NCI-H1694 (cell line): ENCODE measurements at regions not wholly inside any gene's neighbourhood (a gene's known extent, or its start where the extent isn't known, plus 50 kb on each side); places are given as distances from the start of the nearest gene placed in this dataset.
"Not testable (repeated sequence)": the region's sequence is repeated elsewhere in the genome, so short reads cannot be mapped to it uniquely, and the experiment has no call there.

Experiments
- DNase-seq: peaks from one replicate; lab custom pipeline; 2025; lab: John Stamatoyannopoulos, UW

DNA sequence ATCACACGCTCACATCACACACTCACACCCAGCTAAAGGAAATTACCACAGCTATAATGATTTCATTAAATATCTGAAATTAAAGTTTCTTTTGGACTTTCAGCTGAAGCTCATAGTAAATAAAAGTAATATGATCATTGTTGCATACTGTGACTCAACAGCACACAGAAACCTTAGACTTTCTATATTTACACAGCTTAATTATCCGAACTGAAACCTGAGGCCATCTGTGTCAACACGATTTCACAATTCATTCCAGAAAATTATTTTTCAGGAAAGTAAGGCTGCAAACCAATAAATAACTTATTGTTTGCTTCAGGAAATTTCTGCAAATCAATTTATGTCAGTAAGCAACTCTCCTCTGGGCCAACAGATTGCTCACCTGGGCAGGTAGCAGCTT is 1352.2 kb upstream of the CDH18 start:
- DNase-seq = peak; percentile 42

DNA sequence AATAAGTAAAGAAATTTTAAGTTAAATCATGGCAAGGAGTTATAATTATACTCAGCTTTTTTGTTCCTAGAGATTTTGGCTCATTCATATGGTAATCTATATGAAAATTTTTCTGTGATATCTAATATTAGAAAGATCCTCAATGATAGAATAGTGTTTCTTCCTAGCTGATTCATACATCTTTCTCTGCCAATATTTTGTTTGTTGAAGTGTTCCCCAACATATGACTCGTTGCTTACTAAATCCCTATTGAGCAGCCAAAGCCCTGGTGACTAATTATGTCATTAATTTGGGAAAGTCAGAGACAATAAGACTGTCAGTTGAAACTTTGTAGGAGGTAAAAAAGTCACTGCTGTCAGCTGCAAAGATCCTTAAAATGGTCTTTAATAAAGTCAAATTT is 1348.5 kb upstream of the CDH18 start:
- not testable (repeated sequence) for DNase-seq

DNA sequence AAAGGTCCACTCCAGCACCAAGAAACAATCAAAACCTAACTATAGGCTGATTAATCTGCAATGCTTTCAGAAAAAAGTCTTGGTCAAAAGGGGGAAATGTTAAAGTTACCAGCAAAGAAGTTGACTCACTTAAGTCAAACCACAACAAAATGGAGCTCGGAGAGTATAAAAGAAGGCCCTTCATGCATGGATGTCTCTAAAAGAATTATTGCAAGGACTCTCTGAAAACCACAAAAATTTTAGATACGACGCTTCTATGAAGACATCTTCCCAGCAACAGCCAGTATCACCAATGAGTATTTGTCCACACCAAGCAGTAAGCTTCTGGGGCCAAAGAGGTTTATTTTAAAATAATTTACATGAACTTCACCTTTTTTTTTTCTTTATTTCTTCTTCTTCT is 1327.4 kb upstream of the CDH18 start:
- DNase-seq = not testable (repeated sequence)

DNA sequence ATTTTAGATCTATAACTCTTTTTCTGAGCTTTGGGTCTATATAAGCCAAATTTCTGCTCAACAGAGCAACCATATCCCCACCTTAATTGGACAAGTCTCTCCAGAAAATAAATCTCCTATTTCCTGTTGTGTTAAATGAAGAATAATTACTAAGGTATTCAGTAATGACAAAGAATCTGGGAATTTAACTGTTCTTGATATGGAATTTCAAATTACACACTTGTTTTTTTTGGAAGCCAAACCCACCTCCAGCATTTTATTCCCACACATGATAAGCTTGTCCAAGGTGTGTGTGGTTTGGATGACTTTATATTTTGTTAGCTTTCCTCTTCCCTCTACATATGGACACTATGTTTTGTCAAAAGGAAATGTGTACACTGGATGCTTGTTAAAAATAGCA is 1313.2 kb upstream of the CDH18 start:
- DNase-seq = not testable (repeated sequence)

DNA sequence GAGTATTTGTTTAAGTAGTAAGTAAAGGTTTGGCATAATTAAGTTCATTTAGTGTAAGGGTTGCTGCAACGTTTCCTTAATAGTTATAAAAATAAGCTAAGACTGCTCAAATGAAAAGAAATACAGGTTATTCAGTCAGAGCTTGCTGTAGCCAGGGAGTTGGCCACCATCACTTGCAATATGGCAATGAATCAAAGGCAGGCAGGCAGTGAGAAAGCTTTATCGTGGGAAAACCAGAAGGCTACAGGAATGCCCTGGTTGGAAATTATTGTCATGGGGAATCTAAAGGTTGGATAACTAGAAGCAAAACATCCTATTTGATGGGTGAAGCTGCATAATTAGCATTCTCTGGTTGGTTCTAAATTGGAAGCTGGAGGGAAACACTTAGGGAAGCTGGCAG is 1286.4 kb upstream of the CDH18 start:
- not testable (repeated sequence) for DNase-seq

DNA sequence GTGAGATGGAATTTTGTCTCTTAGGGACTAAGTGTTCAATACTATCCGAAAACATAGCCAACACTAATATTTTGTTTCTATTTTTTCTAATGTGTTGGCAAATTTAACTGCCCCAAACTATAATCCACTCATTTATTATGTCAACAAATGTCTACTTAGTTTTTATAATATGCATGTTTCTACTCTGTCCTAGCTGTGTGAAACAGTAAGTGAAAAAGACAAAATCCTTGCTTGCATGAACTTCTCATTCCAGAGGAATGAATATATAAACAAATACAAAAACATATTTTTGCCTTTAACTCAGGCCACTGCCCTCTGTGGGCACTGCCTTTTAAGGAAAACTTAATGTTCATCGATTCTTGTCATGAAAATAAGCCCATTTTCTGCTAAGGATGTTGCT is 1275.4 kb upstream of the CDH18 start:
- DNase-seq = no peak

DNA sequence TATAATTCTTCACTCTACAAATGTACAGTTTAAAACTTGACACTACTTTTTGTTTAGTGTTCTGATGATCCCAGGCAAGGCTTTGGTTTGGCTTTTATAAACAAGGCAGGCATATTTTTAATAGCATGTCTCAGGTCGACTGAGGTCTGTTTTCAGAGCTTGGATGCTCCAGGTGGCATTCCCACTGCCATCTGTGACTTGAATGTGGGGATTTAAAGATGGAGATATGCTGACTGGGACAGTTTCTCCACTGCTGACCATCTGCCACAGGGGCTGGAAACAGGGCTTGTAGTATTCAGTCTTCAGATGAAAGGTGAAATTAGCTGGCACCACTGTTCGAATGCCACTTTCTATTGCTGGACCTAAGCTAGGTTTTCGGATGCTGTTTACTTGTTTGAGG is 1266.2 kb upstream of the CDH18 start:
- DNase-seq = peak; percentile 93

DNA sequence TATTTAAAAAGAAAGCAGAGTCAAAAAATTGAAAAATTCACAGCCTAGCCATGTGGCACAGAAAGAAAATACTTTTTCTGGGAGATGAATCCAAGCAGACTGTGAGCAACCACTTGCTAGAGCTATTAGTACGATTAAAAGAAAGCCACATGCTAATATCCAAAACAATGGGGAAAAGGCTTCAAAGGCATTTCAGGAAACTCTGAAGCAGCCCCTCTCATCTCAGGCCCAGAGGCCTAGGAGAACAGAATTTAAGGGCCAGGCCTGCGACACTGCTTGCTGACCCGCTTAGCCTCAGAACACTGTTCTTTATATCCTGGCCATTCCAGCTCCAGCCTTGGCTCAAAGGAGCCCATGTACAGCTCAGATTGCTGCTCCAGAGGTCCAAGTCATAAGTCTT is 1257.0 kb upstream of the CDH18 start:
- DNase-seq = no peak

DNA sequence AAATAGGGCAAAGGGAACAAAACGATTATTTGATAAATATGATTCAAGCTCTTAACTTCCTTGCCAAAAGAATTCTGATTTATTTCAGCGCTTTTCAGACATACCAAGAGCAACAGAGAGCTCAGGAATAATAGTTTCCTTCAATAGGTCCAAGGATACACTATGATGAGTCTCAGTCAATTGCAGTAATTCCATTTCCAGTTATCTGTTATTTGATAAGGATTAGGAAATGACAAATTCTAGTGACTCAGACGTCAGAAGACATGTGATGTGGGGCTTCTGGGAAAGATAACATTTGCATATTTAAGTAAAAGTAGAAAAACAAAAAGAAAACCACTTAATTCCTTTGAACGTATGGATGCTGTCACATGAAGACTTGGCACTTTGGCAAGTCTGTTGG is 1250.8 kb upstream of the CDH18 start:
- no peak for DNase-seq

DNA sequence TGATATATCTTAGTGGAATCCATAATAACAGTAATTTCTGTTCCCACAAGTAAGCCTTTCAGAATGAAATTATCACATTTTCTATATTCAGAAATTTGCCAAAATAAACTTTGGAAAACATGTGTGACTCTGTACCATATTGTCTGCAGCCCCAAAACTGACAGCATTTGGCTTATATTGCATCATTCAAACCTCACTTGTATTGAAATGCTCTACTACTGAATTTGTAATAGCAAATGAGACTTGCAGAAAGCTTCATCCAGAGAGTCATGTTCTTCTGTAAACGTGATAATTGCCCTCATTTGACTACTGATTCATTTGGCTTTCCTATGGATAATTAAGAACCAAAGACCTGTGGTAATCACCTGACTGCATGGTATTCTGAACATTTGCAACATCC is 1249.5 kb upstream of the CDH18 start:
- no peak for DNase-seq

DNA sequence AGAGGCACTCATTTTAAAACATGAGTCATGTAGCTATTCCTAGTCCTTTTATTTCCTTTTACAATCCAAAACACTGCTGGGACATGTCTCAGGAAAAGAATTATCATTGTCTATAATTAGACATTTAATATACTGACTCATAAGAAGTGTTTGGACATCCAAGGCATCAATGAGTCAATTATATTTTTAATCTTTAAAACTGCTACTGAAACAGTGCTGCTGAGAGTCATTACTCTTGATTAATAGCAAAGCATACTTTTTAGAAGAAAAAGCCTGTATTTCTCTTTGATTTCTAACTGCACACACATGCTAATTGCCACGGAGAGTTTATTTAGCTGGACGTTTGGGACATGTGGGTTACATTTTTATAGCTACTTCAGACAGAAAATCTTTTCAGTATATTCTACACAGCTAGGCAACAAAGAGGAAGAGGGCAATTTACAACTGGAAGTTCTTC is 1249.0 kb upstream of the CDH18 start:
- DNase-seq = no peak

DNA sequence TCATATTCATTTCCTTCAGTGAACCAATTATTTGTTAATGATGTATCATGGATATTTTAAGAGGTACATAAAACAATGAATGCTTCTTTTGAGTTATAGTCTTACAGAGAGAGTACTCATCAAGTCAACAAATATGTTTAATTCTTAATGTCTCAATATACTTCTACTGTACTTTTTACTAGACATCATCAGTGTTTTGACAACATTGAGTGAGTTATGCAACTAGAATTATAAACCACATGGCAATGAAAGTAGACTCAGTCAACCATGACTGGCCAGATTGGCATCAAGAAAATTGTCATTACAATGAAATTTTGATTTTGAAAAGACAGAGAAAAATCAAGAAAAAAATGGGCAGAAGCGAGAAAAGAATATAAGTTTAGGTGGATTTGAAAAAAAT is 1248.1 kb upstream of the CDH18 start:
- peak; percentile 7 for DNase-seq

DNA sequence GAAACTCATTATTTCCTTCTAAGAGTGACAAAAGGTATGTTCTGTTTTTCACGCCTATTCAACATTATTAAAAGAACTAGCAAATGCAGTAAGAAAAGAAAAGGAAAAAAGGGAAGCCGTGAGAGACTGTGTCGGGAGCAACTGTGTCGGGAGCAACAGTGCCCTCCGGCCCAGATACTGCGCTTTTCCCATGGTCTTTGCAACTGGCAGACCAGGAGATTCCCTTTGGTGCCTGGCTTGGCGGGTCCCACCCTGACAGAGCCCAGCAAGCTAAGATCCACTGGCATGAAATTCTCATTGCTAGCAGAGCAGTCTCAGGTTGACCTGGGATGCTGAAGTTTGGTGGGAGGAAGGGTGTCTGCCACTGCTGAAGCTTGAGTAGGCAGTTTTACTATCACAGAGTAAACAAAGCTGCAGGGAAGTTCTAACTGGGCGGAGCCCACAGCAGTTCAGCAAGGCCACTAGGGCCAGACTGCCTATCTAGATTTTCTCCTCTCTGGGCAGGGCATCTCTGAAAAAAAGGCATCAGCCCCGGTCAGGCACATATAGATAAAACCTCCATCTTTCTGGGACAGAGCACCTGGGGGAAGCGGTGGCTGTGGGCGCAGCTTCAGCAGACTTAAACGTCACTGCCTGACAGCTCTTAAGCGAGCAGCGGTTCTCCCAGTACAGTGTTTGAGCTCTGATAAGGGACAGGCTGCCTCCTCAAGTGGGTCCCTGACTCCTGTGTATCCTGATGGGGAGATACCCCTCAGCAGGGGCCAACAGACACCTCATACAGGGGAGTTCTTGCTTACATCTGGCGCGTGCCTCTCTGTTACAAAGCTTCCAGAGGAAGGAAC is 1237.4 kb upstream of the CDH18 start:
- no peak for DNase-seq

DNA sequence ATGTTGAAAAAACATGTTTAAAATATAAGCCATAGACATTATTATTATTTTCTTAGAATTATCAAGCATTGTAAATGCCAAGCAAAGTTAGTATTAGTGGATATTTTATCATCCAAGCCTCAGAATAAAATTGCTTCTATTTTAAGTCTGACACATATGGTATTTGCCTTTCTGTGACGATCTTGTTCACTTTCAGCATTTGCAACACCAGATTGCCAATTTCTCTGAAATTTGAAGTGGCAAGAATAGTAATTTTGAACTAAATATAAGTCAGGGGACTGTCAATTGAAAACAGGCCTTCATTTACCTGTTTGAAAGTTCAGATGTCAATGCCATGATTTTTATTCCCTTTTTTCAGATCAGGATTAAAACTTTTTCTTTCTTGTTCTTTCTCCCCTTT is 1233.6 kb upstream of the CDH18 start:
- no peak for DNase-seq

DNA sequence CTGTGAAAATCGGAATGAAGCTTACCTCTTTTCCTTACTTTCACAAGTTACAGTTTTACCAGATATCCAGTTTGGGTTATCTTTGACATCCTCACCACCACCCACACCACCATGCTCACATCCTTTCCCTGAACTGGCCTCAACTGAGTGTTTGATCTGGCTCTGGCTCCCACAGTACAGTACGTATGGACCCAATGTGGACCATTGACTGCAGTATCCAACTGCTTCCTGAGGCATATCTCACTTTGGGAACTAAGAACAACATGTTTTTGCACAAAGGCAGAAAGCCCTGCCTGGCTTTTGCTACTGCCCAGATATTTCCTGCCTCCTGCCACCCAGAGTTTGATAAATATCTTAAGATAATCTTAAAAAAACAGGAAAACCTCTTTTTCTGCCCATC is 1232.0 kb upstream of the CDH18 start:
- no peak for DNase-seq

DNA sequence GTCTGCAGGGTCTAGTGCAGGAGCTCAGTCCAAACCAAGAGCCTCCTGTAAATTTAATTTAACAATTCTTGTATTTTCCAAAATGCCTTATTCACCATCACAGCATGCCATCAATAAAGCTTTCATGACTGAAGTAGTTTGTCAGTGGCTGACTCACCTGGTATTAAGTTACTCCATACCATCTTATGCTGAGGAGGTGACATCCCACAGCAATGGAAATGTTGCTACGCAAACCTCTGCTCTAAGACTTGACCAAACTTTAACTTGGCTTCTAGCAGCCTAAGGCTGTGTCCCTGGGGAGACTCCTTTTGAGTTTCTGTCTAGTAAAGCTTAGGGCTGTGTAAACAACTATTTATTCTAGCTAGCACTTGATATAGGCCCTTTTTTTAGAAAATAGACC is 1231.3 kb upstream of the CDH18 start:
- DNase-seq = no peak

DNA sequence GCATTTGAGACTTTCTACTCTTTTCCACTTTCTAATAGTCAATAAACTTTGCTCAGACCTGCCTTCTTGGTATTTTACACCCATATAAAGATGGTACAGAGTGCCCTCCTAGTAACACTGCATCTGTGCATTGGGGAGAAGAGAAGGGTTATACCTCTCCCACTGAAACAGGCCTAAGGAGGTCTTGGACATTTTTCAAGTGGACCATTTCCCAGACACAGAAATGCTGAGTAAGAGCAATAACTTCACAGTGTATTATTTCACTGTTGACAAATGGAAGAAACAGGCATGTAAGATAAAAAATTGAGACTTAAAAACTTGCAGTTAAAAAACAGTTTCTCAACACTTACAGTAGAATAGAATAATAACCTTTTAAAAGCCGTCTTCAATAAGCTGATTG is 1224.0 kb upstream of the CDH18 start:
- no peak for DNase-seq

DNA sequence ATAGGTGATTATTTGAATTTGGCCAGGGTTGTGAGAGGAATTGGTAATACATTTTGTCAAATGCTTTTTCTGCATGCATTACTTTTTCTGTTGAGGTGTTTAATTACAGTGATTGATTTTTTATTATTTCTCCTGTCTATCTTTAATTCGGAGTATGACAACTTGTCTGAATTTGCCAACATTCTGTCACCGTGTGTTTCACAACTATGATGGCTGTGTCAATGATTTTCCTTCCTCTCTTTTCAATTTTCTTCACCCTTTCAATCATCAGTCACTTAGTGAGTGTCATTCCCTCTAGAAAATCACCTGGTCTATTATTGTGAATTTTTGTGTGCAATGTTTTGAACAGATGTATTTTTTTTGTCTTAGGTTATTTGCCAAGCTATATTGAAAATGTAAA is 1221.4 kb upstream of the CDH18 start:
- no peak for DNase-seq

DNA sequence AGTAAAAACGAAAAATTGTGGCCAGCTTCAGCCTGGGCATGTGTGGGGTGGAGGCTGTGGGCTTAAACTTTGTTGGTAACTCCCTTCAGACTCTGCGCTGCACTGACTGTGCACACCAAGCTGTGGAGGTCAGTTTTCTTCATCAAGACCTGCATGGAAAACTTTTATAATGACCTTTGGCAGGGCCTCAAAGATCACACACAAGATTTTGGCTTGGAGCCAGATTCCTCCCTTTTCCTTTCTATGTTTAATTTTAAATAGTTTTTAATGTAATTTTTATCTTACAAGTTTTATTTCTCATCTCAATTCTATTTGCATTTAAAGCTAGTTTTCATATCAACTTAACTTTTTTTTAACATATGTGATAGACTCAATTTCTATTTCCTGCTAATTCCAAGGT is 1211.1 kb upstream of the CDH18 start:
- DNase-seq = no peak

DNA sequence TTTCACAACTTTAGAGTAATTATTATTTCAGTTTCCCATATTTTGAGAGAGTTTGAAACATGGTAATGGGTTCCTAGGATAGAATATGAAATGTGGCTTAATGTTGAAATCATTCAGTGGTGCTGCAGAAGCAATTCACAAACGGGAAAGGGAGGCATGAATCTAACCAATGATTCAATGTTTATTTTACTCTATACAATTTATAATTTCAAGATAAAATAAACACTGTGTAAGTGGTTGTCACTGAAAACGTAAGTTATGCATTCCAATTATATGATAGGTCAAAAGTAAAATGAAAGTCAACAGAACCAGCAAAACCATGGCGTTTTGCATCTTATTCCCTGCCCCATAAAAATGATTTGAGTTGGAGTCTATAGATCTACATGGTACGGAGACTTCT is 1207.1 kb upstream of the CDH18 start:
- DNase-seq = no peak

DNA sequence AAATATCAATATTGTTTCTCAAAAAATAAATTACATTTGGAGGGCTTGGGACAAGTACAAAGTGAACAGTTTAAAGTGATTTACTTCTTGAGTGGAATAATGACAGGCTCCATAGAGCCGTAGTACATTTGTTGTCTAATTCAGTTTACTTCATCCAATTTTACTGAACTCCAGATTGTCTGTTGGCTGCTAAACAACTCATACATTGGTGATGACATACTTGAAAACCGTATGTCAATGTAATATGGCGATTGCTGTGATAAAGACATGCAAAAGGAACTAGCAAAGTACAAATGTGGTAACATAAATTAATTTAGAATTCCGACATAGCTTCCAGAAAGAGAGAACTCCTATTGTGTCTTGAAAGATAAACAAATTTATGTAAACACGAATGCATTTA is 1197.5 kb upstream of the CDH18 start:
- no peak for DNase-seq

DNA sequence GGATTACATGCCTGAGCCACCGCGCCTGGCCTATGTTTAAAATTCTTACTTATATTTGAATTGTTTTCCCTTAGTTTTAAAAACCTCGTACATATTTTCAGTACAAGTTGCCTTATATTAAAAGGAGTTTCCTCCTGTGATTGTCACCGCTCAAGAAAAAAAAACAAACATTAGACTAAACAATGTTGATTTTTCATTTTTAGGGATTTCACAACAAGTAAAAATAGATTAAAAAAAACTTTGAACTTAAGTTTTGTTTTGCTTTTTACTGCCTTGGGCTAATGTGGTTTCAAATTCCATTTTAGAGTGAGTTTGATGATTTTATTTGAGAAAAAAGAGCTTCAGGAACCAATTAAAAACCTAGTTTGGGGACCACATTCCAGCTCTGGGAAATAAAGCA is 1196.6 kb upstream of the CDH18 start:
- DNase-seq = no peak

DNA sequence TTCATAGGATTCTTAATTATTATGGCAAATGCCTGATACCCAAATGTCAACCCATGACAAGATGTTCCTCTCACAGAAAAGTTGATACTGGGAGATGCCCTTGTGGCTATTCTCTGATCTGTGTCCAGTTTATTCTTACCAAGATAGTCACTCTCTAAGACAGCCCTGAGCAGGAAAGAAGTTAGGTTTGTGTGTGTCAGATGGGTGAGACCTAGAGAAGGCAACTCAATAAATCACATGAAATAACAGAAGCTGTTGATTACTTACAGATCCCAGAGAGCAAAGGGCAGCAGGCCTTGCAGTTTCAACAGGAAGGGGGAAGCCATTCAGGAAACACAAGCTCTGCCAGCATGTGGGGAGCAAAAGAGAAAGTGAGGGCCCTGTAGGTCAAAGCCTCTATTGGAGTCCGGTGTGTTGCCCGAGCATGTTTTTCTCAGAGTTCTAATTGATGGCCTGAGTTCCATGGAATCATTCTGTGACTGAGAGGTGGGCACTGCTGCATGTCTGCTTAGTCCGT is 1193.7 kb upstream of the CDH18 start:
- no peak for DNase-seq

DNA sequence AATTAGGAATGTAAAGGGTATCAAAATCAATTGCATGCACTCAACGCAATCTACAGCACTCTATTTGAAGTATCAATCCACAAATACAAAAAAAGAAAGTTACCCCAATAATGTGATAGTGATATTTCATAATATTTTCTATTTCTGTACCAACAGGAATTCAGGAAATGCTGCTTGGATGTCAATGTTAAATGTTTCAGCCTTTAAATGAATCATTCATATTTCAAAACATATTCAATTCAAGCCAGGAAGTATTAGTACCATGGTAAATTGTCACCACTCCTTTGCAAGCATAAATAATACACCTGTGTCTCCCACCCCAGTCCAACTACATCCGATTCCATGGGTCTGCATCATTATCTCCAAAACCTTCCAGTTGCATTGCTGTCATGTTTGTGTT is 1185.5 kb upstream of the CDH18 start:
- DNase-seq = no peak
